ENCODE measurements at regions not wholly inside any gene's neighbourhood (a gene's known extent, or its start where the extent isn't known, plus 50 kb on each side); places are given as distances from the start of the nearest gene placed in this dataset.

- WGBS (ENCODE audit: insufficient coverage, low coverage, low lambda C conversion rate, missing lambda C conversion rate): 20% methylated on average over 3 of the region's 3 CpGs
- H3K4me3 ChIP-seq: no peak overlapping the region
- ATAC-seq: no peak
Measured at GRCh38 chr1:188958461-188959115, 1519.1 kb downstream of the BRINP3 start.

GRCh38 chr1:188986745-188987417 lies 1490.8 kb downstream of the BRINP3 start:
- Histone ChIP-seq H3K9me3 (no peaks in the 10 kb centered on the region), H3K4me3 (no peak overlapping the region), H3K36me3 (no peaks in the 10 kb centered on the region), H3K27me3 (no peaks in the 10 kb centered on the region), H3K27ac (no peak overlapping the region), H3K4me1 (no peaks in the 10 kb centered on the region)
- no peak for TF ChIP-seq POLR2A (IDR thresholded peaks at IDR 0.05)
- no peak for TF ChIP-seq CTCF (IDR thresholded peaks at IDR 0.05)
- 29% methylated on average over 6 of the region's 9 CpGs for WGBS (ENCODE audit: insufficient coverage, low coverage, low lambda C conversion rate, missing lambda C conversion rate)
- no peak for DNase-seq
- ATAC-seq: no peak
- intact Hi-C loops (cut with DNase I): no loop called here

More at GRCh38 chr1:188958461-188959115, 1519.1 kb downstream of the BRINP3 start:
- H3K27me3 ChIP-seq: no peaks in the 10 kb centered on the region
- DNase-seq: no peak
- TF ChIP-seq POLR2A (IDR thresholded peaks at IDR 0.05) (no peak), CTCF (IDR thresholded peaks at IDR 0.05) (no peak)
- H3K27ac ChIP-seq: no peak overlapping the region
- H3K36me3 ChIP-seq: no peaks in the 10 kb centered on the region
- H3K9me3 ChIP-seq: no peaks in the 10 kb centered on the region
- intact Hi-C loops (cut with DNase I): no loop called here
- no peaks in the 10 kb centered on the region for H3K4me1 ChIP-seq

GRCh38 chr1:188988589-188988988 lies 1489.1 kb downstream of the BRINP3 start:
- H3K27me3 ChIP-seq: no peaks in the 10 kb centered on the region
- no peak overlapping the region for H3K27ac ChIP-seq
- ATAC-seq: no peak
- H3K36me3 ChIP-seq: no peaks in the 10 kb centered on the region
- WGBS (ENCODE audit: insufficient coverage, low coverage, low lambda C conversion rate, missing lambda C conversion rate): 42% methylated on average over 3 of the region's 3 CpGs
- no peak overlapping the region for H3K4me3 ChIP-seq
- no peaks in the 10 kb centered on the region for H3K4me1 ChIP-seq
- TF ChIP-seq CTCF (IDR thresholded peaks at IDR 0.05) (no peak), POLR2A (IDR thresholded peaks at IDR 0.05) (no peak)
- DNase-seq: no peak
- H3K9me3 ChIP-seq: no peaks in the 10 kb centered on the region
- intact Hi-C loops (cut with DNase I): no loop called here

- 40% methylated on average over 2 of the region's 2 CpGs for WGBS (ENCODE audit: insufficient coverage, low coverage, low lambda C conversion rate, missing lambda C conversion rate)
- no peak for ATAC-seq
- H3K4me3 ChIP-seq: no peak overlapping the region
- no peaks in the 10 kb centered on the region for H3K36me3 ChIP-seq
- no peaks in the 10 kb centered on the region for H3K9me3 ChIP-seq
- TF ChIP-seq POLR2A (IDR thresholded peaks at IDR 0.05) (no peak), CTCF (IDR thresholded peaks at IDR 0.05) (no peak)
- intact Hi-C loops (cut with DNase I): no loop called here
- no peak for DNase-seq
- no peaks in the 10 kb centered on the region for H3K4me1 ChIP-seq
- no peak overlapping the region for H3K27ac ChIP-seq
- H3K27me3 ChIP-seq: no peaks in the 10 kb centered on the region
Measured at GRCh38 chr1:188991221-188991930, 1486.3 kb downstream of the BRINP3 start.

All from right lobe of liver (tissue), 6 donors.